NCI-H1417 treated with DMSO at 0.1 percent for 48 hours (cell line): ENCODE measurements at regions not wholly inside any gene's neighbourhood (a gene's known extent, or its start where the extent isn't known, plus 50 kb on each side); places are given as distances from the start of the nearest gene placed in this dataset.

ENCODE experiments used
- DNase-seq: peaks from one replicate; lab custom pipeline; 2025; lab: John Stamatoyannopoulos, UW

GRCh38 chr1:78359666-78360065 lies 131.1 kb upstream of the PTGFR start:
- DNase-seq: no peak

GRCh38 chr1:78360584-78360983 lies 130.2 kb upstream of the PTGFR start:
- no peak for DNase-seq

GRCh38 chr1:78367700-78368099 lies 123.1 kb upstream of the PTGFR start:
- DNase-seq: no peak

GRCh38 chr1:78369546-78369945 lies 121.2 kb upstream of the PTGFR start:
- no peak for DNase-seq

GRCh38 chr1:78370356-78370755 lies 120.4 kb upstream of the PTGFR start:
- no peak for DNase-seq

GRCh38 chr1:78370779-78371482 lies 119.8 kb upstream of the PTGFR start:
- DNase-seq: no peak

GRCh38 chr1:78373676-78374075 lies 117.1 kb upstream of the PTGFR start:
- DNase-seq: no peak

GRCh38 chr1:78375996-78376395 lies 114.8 kb upstream of the PTGFR start:
- no peak for DNase-seq

GRCh38 chr1:78377356-78377928 lies 113.3 kb upstream of the PTGFR start:
- DNase-seq: no peak

- no peak for DNase-seq
Measured at GRCh38 chr1:78383923-78384322, 106.9 kb upstream of the PTGFR start.

GRCh38 chr1:78385744-78386462 lies 104.9 kb upstream of the PTGFR start:
- no peak for DNase-seq

GRCh38 chr1:78387201-78387600 lies 103.6 kb upstream of the PTGFR start:
- no peak for DNase-seq

- no peak for DNase-seq
Measured at GRCh38 chr1:78387871-78388270, 102.9 kb upstream of the PTGFR start.

- no peak for DNase-seq
Measured at GRCh38 chr1:78388275-78388674, 102.5 kb upstream of the PTGFR start.

- no peak for DNase-seq
Measured at GRCh38 chr1:78401148-78401547, 89.6 kb upstream of the PTGFR start.

- no peak for DNase-seq
Measured at GRCh38 chr1:78408192-78408591, 82.6 kb upstream of the PTGFR start.

- DNase-seq: no peak
Measured at GRCh38 chr1:78408810-78409209, 82.0 kb upstream of the PTGFR start.

GRCh38 chr1:78410643-78411042 lies 80.1 kb upstream of the PTGFR start:
- DNase-seq: no peak

GRCh38 chr1:78411707-78412106 lies 79.1 kb upstream of the PTGFR start:
- no peak for DNase-seq

GRCh38 chr1:78415165-78415564 lies 75.6 kb upstream of the PTGFR start:
- no peak for DNase-seq

- DNase-seq: no peak
Measured at GRCh38 chr1:78419309-78419708, 71.5 kb upstream of the PTGFR start.

GRCh38 chr1:78420181-78420580 lies 70.6 kb upstream of the PTGFR start:
- DNase-seq: no peak

- DNase-seq: no peak
Measured at GRCh38 chr1:78420688-78421087, 70.1 kb upstream of the PTGFR start.
